ENCODE measurements at regions not wholly inside any gene's neighbourhood (a gene's known extent, or its start where the extent isn't known, plus 50 kb on each side); places are given as distances from the start of the nearest gene placed in this dataset.

- TF ChIP-seq FOXM1 (IDR thresholded peaks at IDR 0.05; ENCODE audit: low read depth) (no peak), FOXM1 (CRISPR knock-in tag; IDR thresholded peaks at IDR 0.05; ENCODE audit: low read depth) (no peak), CTCF (IDR thresholded peaks at IDR 0.05 in 2 of 3, conservative IDR thresholded peaks at IDR 0.05 in 1 of 3; ENCODE audit: insufficient read depth in 2 of 3, low read depth in 1 of 3, low read length in 3 of 3) (no peak), ZNF830 (CRISPR knock-in tag; IDR thresholded peaks at IDR 0.05) (no peak), MEF2A (IDR thresholded peaks at IDR 0.05; ENCODE audit: control insufficient read depth, low read depth, low read length) (no peak), RFX7 (CRISPR knock-in tag; IDR thresholded peaks at IDR 0.05) (no peak), ZNF24 (IDR thresholded peaks at IDR 0.05) (no peak), YY1 (IDR thresholded peaks at IDR 0.05; ENCODE audit: borderline replicate concordance in 1 of 3, control insufficient read depth in 1 of 3, extremely low read depth in 1 of 3, insufficient read depth in 3 of 3, insufficient read length in 1 of 3, insufficient replicate concordance in 2 of 3, low read depth in 1 of 3, low read length in 2 of 3) (no peak), MXI1 (IDR thresholded peaks at IDR 0.05; ENCODE audit: low read depth, low read length) (no peak), EP300 (IDR thresholded peaks at IDR 0.05; ENCODE audit: low read length) (no peak), E2F4 (CRISPR knock-in tag; IDR thresholded peaks at IDR 0.05; ENCODE audit: low read depth) (no peak), USF1 (CRISPR knock-in tag; IDR thresholded peaks at IDR 0.05) (no peak)
Measured at GRCh38 chr3:159604151-159604581, 384.5 kb upstream of the IL12A start.
